ENCODE measurements at regions not wholly inside any gene's neighbourhood (a gene's known extent, or its start where the extent isn't known, plus 50 kb on each side); places are given as distances from the start of the nearest gene placed in this dataset.

- Mint-ChIP-seq H3K36me3 (ENCODE audit: low read depth) (no peaks in the 10 kb centered on the region), H3K27me3 (ENCODE audit: insufficient read depth, low read depth, poor library complexity) (no peaks in the 10 kb centered on the region), H3K27ac (peak overlapping the region; percentile 1; the same call in 1 of the 2 replicates), H3K9me3 (0 out of 3 replicates have a peak, but pooled peaks cover 4% of the 10 kb centered on the region), H3K4me3 (no peak overlapping the region), H3K4me1 (no peaks in the 10 kb centered on the region)
- Histone ChIP-seq H4K20me1 (replicated peaks; ENCODE audit: insufficient read depth) (no peaks in the 10 kb centered on the region), H3K27ac (ENCODE audit: low read depth) (no peak overlapping the region), H3F3A (replicated peaks; ENCODE audit: low read depth) (no peaks in the 10 kb centered on the region), H3K79me2 (replicated peaks; ENCODE audit: insufficient read depth) (no peaks in the 10 kb centered on the region), H3K27me3 (ENCODE audit: insufficient read depth) (no peaks in the 10 kb centered on the region), H3K4me2 (no peak overlapping the region), H3K4me1 (ENCODE audit: insufficient read depth) (no peaks in the 10 kb centered on the region), H2AFZ (no peak overlapping the region), H3K4me3 (no peak overlapping the region), H3K9me2 (ENCODE audit: insufficient read depth) (peaks cover 15% of the 10 kb centered on the region; the same call in 1 of the 2 replicates), H3K36me3 (ENCODE audit: insufficient read depth) (no peaks in the 10 kb centered on the region)
- ATAC-seq (no peak), DNase-seq (ENCODE audit: low spot score) (no peak)
- TF ChIP-seq JUNB (IDR thresholded peaks at IDR 0.05; ENCODE audit: unreplicated experiment) = no peak
- TF ChIP-seq NANOG (IDR thresholded peaks at IDR 0.05; ENCODE audit: borderline replicate concordance) = no peak
- no peak for TF ChIP-seq CREB1 (CRISPR knock-in tag; IDR thresholded peaks at IDR 0.05; ENCODE audit: low read depth)
- no peak for TF ChIP-seq ZNF462 (CRISPR knock-in tag; IDR thresholded peaks at IDR 0.05)
- no peak for TF ChIP-seq EZH2phosphoT487 (IDR thresholded peaks at IDR 0.05; ENCODE audit: unreplicated experiment)
- no peak for TF ChIP-seq ZNF331 (CRISPR knock-in tag; IDR thresholded peaks at IDR 0.05; ENCODE audit: low read depth)
- no peak for TF ChIP-seq REST (IDR thresholded peaks at IDR 0.05; ENCODE audit: unreplicated experiment)
- no peak for TF ChIP-seq CTCF (conservative IDR thresholded peaks at IDR 0.05; ENCODE audit: low read depth in 2 of 2)
- TF ChIP-seq POLR2AphosphoS5 (IDR thresholded peaks at IDR 0.05; ENCODE audit: low read depth) = no peak
- TF ChIP-seq ZNF114 (CRISPR knock-in tag; IDR thresholded peaks at IDR 0.05) = no peak
- TF ChIP-seq STAT1 (IDR thresholded peaks at IDR 0.05; ENCODE audit: unreplicated experiment) = no peak
- no peak for TF ChIP-seq EZH2 (IDR thresholded peaks at IDR 0.05; ENCODE audit: low read depth, unreplicated experiment)
- TF ChIP-seq ETS1 (IDR thresholded peaks at IDR 0.05) = no peak
These were observed 350.1 kb downstream of the GRXCR1 start for GRCh38 chr4:43242606-43243005.

All from GM23338 (cell line).